ENCODE measurements at regions not wholly inside any gene's neighbourhood (a gene's known extent, or its start where the extent isn't known, plus 50 kb on each side); places are given as distances from the start of the nearest gene placed in this dataset.

DNA sequence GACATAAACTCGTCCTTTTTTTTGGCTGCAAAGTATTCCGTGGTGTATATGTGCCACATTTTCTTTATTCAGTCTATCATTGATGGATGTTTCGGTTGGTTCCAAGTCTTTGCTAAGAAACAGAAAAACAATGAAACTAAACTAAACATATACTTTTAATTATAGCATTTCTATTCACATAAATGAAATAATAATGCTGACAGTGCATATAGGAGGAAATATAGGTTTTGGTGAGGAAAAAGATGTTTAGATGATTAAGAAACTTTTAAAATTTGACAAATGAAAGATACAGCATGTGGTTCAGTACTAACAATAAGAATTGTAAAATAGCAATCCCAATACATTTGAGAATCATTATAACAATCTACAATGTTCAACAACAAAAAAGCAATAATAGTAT is 1094.5 kb upstream of the CDH6 start (continued):
- TF ChIP-seq, protein P1, sequence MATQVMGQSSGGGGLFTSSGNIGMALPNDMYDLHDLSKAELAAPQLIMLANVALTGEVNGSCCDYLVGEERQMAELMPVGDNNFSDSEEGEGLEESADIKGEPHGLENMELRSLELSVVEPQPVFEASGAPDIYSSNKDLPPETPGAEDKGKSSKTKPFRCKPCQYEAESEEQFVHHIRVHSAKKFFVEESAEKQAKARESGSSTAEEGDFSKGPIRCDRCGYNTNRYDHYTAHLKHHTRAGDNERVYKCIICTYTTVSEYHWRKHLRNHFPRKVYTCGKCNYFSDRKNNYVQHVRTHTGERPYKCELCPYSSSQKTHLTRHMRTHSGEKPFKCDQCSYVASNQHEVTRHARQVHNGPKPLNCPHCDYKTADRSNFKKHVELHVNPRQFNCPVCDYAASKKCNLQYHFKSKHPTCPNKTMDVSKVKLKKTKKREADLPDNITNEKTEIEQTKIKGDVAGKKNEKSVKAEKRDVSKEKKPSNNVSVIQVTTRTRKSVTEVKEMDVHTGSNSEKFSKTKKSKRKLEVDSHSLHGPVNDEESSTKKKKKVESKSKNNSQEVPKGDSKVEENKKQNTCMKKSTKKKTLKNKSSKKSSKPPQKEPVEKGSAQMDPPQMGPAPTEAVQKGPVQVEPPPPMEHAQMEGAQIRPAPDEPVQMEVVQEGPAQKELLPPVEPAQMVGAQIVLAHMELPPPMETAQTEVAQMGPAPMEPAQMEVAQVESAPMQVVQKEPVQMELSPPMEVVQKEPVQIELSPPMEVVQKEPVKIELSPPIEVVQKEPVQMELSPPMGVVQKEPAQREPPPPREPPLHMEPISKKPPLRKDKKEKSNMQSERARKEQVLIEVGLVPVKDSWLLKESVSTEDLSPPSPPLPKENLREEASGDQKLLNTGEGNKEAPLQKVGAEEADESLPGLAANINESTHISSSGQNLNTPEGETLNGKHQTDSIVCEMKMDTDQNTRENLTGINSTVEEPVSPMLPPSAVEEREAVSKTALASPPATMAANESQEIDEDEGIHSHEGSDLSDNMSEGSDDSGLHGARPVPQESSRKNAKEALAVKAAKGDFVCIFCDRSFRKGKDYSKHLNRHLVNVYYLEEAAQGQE (IDR thresholded peaks at IDR 0.05; ENCODE audit: low read depth, low read length) = no peak
- TF ChIP-seq, protein P2, sequence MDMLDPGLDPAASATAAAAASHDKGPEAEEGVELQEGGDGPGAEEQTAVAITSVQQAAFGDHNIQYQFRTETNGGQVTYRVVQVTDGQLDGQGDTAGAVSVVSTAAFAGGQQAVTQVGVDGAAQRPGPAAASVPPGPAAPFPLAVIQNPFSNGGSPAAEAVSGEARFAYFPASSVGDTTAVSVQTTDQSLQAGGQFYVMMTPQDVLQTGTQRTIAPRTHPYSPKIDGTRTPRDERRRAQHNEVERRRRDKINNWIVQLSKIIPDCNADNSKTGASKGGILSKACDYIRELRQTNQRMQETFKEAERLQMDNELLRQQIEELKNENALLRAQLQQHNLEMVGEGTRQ (IDR thresholded peaks at IDR 0.05; ENCODE audit: borderline replicate concordance, low read depth, low read length) = no peak
- no peak for TF ChIP-seq NFIC (IDR thresholded peaks at IDR 0.05; ENCODE audit: borderline replicate concordance)
- TF ChIP-seq, protein P3, sequence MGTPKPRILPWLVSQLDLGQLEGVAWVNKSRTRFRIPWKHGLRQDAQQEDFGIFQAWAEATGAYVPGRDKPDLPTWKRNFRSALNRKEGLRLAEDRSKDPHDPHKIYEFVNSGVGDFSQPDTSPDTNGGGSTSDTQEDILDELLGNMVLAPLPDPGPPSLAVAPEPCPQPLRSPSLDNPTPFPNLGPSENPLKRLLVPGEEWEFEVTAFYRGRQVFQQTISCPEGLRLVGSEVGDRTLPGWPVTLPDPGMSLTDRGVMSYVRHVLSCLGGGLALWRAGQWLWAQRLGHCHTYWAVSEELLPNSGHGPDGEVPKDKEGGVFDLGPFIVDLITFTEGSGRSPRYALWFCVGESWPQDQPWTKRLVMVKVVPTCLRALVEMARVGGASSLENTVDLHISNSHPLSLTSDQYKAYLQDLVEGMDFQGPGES (IDR thresholded peaks at IDR 0.05; ENCODE audit: low read depth, low read length) = no peak

DNA sequence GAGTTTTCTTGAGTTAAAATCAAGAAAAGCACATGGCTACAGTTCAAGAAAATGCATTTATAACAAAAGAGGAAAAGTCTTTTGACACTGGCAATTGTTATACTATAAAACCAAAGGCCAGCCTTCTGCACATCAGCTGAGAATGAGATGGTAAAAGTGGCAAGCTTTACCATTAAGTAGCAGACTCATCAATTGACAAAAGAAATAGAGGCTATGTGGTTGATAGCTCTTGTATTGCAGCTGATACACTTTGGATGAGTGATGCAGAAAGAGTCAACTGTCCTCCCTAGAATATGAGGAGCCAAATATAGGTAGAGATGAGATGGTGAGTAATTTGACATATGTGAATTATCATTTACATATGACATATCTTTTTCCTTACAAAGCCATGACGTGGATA is 1100.9 kb upstream of the CDH6 start:
- POLR2A ChIA-PET = no interaction called here
- Histone ChIP-seq H3F3A (replicated peaks; ENCODE audit: insufficient read depth) (no peaks in the 10 kb centered on the region), H3K79me2 (ENCODE audit: insufficient read depth) (no peaks in the 10 kb centered on the region), H4K20me1 (ENCODE audit: insufficient read depth) (no peaks in the 10 kb centered on the region), H3K4me2 (no peak overlapping the region), H3K27ac (ENCODE audit: low read depth in 2 of 2, low read length in 1 of 2) (no peak overlapping the region), H3K4me1 (ENCODE audit: control insufficient read depth in 1 of 2, insufficient read depth in 2 of 2, low read depth in 1 of 2, low read length in 1 of 2) (no peaks in the 10 kb centered on the region), H3K36me3 (replicated peaks in 1 of 2; ENCODE audit: control insufficient read depth in 1 of 2, insufficient read depth in 2 of 2, low read length in 1 of 2) (no peaks in the 10 kb centered on the region), H3K27me3 (ENCODE audit: insufficient read depth) (no peaks in the 10 kb centered on the region), H3K9me3 (no peaks in the 10 kb centered on the region), H3K9me2 (no peaks in the 10 kb centered on the region), H3K9ac (no peak overlapping the region), H2AFZ (ENCODE audit: low read depth) (no peak overlapping the region), H3K4me3 (ENCODE audit: low read depth in 2 of 2, low read length in 1 of 2) (no peak overlapping the region)
- CTCF ChIA-PET = interaction anchor here (1.4 kb wide), 1 partner anchor 51 kb away, joined by 4 read pairs; no protein-coding TSS in a partner anchor
- TF ChIP-seq FOSL2 (IDR thresholded peaks at IDR 0.05; ENCODE audit: borderline replicate concordance, low read depth) = no peak
- TF ChIP-seq, protein P4, sequence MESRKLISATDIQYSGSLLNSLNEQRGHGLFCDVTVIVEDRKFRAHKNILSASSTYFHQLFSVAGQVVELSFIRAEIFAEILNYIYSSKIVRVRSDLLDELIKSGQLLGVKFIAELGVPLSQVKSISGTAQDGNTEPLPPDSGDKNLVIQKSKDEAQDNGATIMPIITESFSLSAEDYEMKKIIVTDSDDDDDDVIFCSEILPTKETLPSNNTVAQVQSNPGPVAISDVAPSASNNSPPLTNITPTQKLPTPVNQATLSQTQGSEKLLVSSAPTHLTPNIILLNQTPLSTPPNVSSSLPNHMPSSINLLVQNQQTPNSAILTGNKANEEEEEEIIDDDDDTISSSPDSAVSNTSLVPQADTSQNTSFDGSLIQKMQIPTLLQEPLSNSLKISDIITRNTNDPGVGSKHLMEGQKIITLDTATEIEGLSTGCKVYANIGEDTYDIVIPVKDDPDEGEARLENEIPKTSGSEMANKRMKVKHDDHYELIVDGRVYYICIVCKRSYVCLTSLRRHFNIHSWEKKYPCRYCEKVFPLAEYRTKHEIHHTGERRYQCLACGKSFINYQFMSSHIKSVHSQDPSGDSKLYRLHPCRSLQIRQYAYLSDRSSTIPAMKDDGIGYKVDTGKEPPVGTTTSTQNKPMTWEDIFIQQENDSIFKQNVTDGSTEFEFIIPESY (IDR thresholded peaks at IDR 0.05; ENCODE audit: borderline replicate concordance, low read depth) = no peak
- TF ChIP-seq TEAD4 (IDR thresholded peaks at IDR 0.05; ENCODE audit: borderline replicate concordance, insufficient read depth) = no peak
- no peak for TF ChIP-seq MEF2A (IDR thresholded peaks at IDR 0.05; ENCODE audit: borderline replicate concordance, low read depth)
- no peak for TF ChIP-seq NRF1 (IDR thresholded peaks at IDR 0.05; ENCODE audit: low read depth, low read length)
- TF ChIP-seq SMC3 (IDR thresholded peaks at IDR 0.05; ENCODE audit: low read depth, low read length) = no peak
- TF ChIP-seq RCOR1 (IDR thresholded peaks at IDR 0.05; ENCODE audit: low read length) = no peak
- no peak for TF ChIP-seq TAF1 (IDR thresholded peaks at IDR 0.05; ENCODE audit: borderline replicate concordance, low read depth, low read length)
- no peak for TF ChIP-seq EZH2phosphoT487 (IDR thresholded peaks at IDR 0.05; ENCODE audit: borderline replicate concordance, low read depth)
- TF ChIP-seq, protein P5, sequence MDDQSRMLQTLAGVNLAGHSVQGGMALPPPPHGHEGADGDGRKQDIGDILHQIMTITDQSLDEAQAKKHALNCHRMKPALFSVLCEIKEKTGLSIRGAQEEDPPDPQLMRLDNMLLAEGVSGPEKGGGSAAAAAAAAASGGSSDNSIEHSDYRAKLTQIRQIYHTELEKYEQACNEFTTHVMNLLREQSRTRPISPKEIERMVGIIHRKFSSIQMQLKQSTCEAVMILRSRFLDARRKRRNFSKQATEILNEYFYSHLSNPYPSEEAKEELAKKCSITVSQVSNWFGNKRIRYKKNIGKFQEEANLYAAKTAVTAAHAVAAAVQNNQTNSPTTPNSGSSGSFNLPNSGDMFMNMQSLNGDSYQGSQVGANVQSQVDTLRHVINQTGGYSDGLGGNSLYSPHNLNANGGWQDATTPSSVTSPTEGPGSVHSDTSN (IDR thresholded peaks at IDR 0.05) = no peak
- no peak for TF ChIP-seq RXRA (IDR thresholded peaks at IDR 0.05; ENCODE audit: borderline replicate concordance, low read depth)
- TF ChIP-seq FOXJ3 (CRISPR knock-in tag; IDR thresholded peaks at IDR 0.05) = no peak
- TF ChIP-seq POLR2AphosphoS5 (IDR thresholded peaks at IDR 0.05; ENCODE audit: low read depth, low read length) = no peak
- WGBS (ENCODE audit: low lambda C conversion rate) = 12% methylated on average over 1 of the region's 1 CpG
- no peak for DNase-seq

Data from SK-N-SH (cell line).